ENCODE measurements at regions not wholly inside any gene's neighbourhood (a gene's known extent, or its start where the extent isn't known, plus 50 kb on each side); places are given as distances from the start of the nearest gene placed in this dataset.

DNA sequence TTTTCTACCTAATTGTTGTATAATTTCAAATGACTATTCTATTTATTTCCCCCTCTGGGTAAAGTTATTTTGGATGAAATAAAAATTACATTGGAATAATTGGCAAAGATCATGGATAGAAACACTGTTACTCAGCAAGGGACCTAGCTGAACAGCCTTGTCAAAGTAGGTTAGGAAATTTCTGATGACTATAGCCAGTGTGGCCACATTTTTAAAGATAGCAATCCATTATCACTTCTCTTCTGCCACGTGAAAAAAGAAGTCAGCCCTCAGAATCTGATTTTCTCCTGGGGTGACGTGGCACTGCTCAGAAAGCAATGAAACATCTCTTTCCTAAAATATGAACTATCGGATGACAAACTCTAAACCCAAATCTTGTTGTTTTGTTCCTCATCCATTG is 784.2 kb upstream of the RIOK2 start:
- Mint-ChIP-seq H3K36me3 (no peaks in the 10 kb centered on the region), H3K9me3 (no peaks in the 10 kb centered on the region), H3K27ac (no peak overlapping the region), H3K4me1 (ENCODE audit: unreplicated experiment) (no peaks in the 10 kb centered on the region), H3K27me3 (no peaks in the 10 kb centered on the region), H3K4me3 (no peak overlapping the region)
- TF ChIP-seq, protein P1, sequence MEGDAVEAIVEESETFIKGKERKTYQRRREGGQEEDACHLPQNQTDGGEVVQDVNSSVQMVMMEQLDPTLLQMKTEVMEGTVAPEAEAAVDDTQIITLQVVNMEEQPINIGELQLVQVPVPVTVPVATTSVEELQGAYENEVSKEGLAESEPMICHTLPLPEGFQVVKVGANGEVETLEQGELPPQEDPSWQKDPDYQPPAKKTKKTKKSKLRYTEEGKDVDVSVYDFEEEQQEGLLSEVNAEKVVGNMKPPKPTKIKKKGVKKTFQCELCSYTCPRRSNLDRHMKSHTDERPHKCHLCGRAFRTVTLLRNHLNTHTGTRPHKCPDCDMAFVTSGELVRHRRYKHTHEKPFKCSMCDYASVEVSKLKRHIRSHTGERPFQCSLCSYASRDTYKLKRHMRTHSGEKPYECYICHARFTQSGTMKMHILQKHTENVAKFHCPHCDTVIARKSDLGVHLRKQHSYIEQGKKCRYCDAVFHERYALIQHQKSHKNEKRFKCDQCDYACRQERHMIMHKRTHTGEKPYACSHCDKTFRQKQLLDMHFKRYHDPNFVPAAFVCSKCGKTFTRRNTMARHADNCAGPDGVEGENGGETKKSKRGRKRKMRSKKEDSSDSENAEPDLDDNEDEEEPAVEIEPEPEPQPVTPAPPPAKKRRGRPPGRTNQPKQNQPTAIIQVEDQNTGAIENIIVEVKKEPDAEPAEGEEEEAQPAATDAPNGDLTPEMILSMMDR (conservative IDR thresholded peaks at IDR 0.05), result no peak
- no peak for DNase-seq (ENCODE audit: extremely low spot score, unreplicated experiment)

GRCh38 chr5:97968346-97968745 is 785.3 kb upstream of the RIOK2 start:
- Mint-ChIP-seq H3K4me1 (ENCODE audit: unreplicated experiment) (no peaks in the 10 kb centered on the region), H3K4me3 (no peak overlapping the region), H3K27me3 (no peaks in the 10 kb centered on the region), H3K36me3 (no peaks in the 10 kb centered on the region), H3K27ac (no peak overlapping the region), H3K9me3 (no peaks in the 10 kb centered on the region)
- TF ChIP-seq, protein P1 (conservative IDR thresholded peaks at IDR 0.05), result no peak
- no peak for DNase-seq (ENCODE audit: extremely low spot score, unreplicated experiment)

GRCh38 chr5:97979740-97980139 is 793.7 kb upstream of the RGMB start:
- no peaks in the 10 kb centered on the region for H3K9me3 Mint-ChIP-seq
- TF ChIP-seq, protein P1 (conservative IDR thresholded peaks at IDR 0.05), result no peak
- H3K4me3 Mint-ChIP-seq, result no peak overlapping the region
- DNase-seq (ENCODE audit: extremely low spot score, unreplicated experiment), result no peak
- no peaks in the 10 kb centered on the region for H3K36me3 Mint-ChIP-seq
- H3K27me3 Mint-ChIP-seq, result no peaks in the 10 kb centered on the region
- H3K4me1 Mint-ChIP-seq (ENCODE audit: unreplicated experiment), result no peaks in the 10 kb centered on the region
- H3K27ac Mint-ChIP-seq, result no peak overlapping the region

DNA sequence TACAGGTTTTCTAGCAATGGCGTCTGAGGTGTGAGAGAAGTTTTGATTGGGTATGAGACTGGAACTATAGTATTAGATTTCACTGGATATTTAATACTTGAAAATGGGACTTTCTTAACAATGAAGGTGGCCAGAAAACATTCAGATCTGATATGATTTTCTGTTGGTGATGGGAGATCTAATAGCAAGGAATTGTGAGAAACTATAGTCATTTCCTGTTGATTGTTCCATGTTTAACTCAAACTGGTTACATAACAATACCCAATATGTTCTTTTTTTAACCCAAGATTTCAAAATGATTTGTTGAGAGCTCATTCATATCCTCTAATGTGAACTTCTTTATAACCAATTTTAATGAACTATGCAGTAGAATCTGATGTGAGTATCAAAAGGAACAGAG is 793.2 kb upstream of the RGMB start:
- DNase-seq (ENCODE audit: extremely low spot score, unreplicated experiment), result no peak
- Mint-ChIP-seq H3K27me3 (no peaks in the 10 kb centered on the region), H3K27ac (no peak overlapping the region), H3K4me3 (no peak overlapping the region), H3K4me1 (ENCODE audit: unreplicated experiment) (no peaks in the 10 kb centered on the region), H3K36me3 (no peaks in the 10 kb centered on the region), H3K9me3 (no peaks in the 10 kb centered on the region)
- TF ChIP-seq, protein P1 (conservative IDR thresholded peaks at IDR 0.05), result no peak

- Mint-ChIP-seq H3K36me3 (no peaks in the 10 kb centered on the region), H3K27me3 (no peaks in the 10 kb centered on the region), H3K9me3 (no peaks in the 10 kb centered on the region), H3K4me1 (ENCODE audit: unreplicated experiment) (no peaks in the 10 kb centered on the region), H3K27ac (no peak overlapping the region), H3K4me3 (no peak overlapping the region)
- TF ChIP-seq, protein P1 (conservative IDR thresholded peaks at IDR 0.05), result no peak
- DNase-seq (ENCODE audit: extremely low spot score, unreplicated experiment), result no peak
Observed at GRCh38 chr5:97986069-97986468, 787.4 kb upstream of the RGMB start.

GRCh38 chr5:97991236-97991635 is 782.2 kb upstream of the RGMB start:
- Mint-ChIP-seq H3K4me1 (ENCODE audit: unreplicated experiment) (no peaks in the 10 kb centered on the region), H3K27me3 (no peaks in the 10 kb centered on the region), H3K36me3 (no peaks in the 10 kb centered on the region), H3K4me3 (no peak overlapping the region), H3K27ac (no peak overlapping the region), H3K9me3 (peaks cover 4% of the 10 kb centered on the region)
- DNase-seq (ENCODE audit: extremely low spot score, unreplicated experiment), result no peak
- TF ChIP-seq, protein P1 (conservative IDR thresholded peaks at IDR 0.05), result no peak
